PC-3 (cell line): ENCODE measurements at regions not wholly inside any gene's neighbourhood (a gene's known extent, or its start where the extent isn't known, plus 50 kb on each side); places are given as distances from the start of the nearest gene placed in this dataset.

Source experiments
- ATAC-seq: fragments of 200-7000 bp; cut with Tn5 transposase; 2 replicates; pipeline ENCODE4 v1.9.1; 2020; ENCODE audit warnings: mild to moderate bottlenecking, moderate library complexity
- BruUV-seq: library from RNA; stranded (reverse); fragments of 400-500 nt; replicated peaks from 2 replicates; lab custom pipeline; 2021; lab: Mats Ljungman, UMichigan
- CTCF ChIA-PET: fragments of 300-600 bp; sonication (Branson Sonifier 250); formaldehyde crosslinking; loops from one replicate; lab custom pipeline; 2022; ENCODE audit warnings: antibody characterized with exemption; lab: Charles Lee
- POLR2A ChIA-PET: fragments of 300-600 bp; sonication (Branson Sonifier 250); formaldehyde crosslinking; loops from one replicate; lab custom pipeline; 2022; ENCODE audit warnings: antibody characterized with exemption; ENCODE audit not compliant: unreplicated experiment; lab: Charles Lee
- DNase-seq: peaks from one replicate; pipeline ENCODE4 v3.0.0-alpha.2; 2015
- H2AFZ ChIP-seq: fragments of 300-600 bp; sonication (generic); 2 replicates; pipeline ENCODE4 v1.6.0; 2016; ENCODE audit warnings: antibody characterized with exemption, low read length
- H3F3A ChIP-seq: fragments of 300-600 bp; sonication (generic); one replicate; pipeline ENCODE4 v1.6.0; 2017; ENCODE audit warnings: antibody characterized with exemption, low read length, control low read depth, mild to moderate bottlenecking; ENCODE audit not compliant: unreplicated experiment
- H3K27ac ChIP-seq: fragments of 300-600 bp; sonication (generic); 2 replicates; pipeline ENCODE4 v1.5.1; 2016; ENCODE audit warnings: mild to moderate bottlenecking, low read length
- H3K27me3 ChIP-seq: fragments of 300-600 bp; sonication (generic); 2 replicates; pipeline ENCODE4 v1.6.1; 2016; ENCODE audit warnings: low read length, mixed read lengths
- H3K36me3 ChIP-seq: fragments of 300-600 bp; sonication (generic); 2 replicates; pipeline ENCODE4 v1.6.1; 2016; ENCODE audit warnings: low read depth, mixed run types, low read length, mixed read lengths
- H3K4me1 ChIP-seq: fragments of 300-600 bp; sonication (generic); 2 replicates; pipeline ENCODE4 v1.5.1; 2016; ENCODE audit warnings: low read length; ENCODE audit not compliant: insufficient read depth
- H3K4me2 ChIP-seq: fragments of 300-600 bp; sonication (generic); 2 replicates; pipeline ENCODE4 v1.6.0; 2016; ENCODE audit warnings: low read length
- H3K4me3 ChIP-seq: fragments of 300-600 bp; sonication (generic); 2 replicates; pipeline ENCODE4 v1.5.1; 2016; ENCODE audit warnings: mild to moderate bottlenecking, low read length, mixed read lengths
- H3K79me2 ChIP-seq: fragments of 300-600 bp; sonication (generic); 2 replicates; pipeline ENCODE4 v1.6.1; 2017; ENCODE audit warnings: low read length, mixed read lengths
- H3K9ac ChIP-seq: fragments of 300-600 bp; sonication (generic); 2 replicates; pipeline ENCODE4 v1.6.0; 2016; ENCODE audit warnings: mild to moderate bottlenecking, low read length
- H3K9me2 ChIP-seq: fragments of 300-600 bp; sonication (generic); replicated peaks from 2 replicates; pipeline ENCODE4 v1.6.1; 2016; ENCODE audit warnings: mixed run types, low read length, mixed read lengths
- H3K9me3 ChIP-seq: fragments of 300-600 bp; sonication (generic); 2 replicates; pipeline ENCODE4 v1.6.1; 2016; ENCODE audit warnings: low read length, mixed read lengths
- H4K20me1 ChIP-seq: fragments of 300-600 bp; sonication (generic); 2 replicates; pipeline ENCODE4 v1.6.1; 2016; ENCODE audit warnings: low read length, mixed read lengths
- CTCF ChIP-seq: fragments of 300-600 bp; sonication (generic); conservative IDR thresholded peaks from 2 replicates; pipeline ENCODE4 v1.5.1; 2017; ENCODE audit warnings: antibody characterized with exemption, low read depth, mild to moderate bottlenecking, low read length
- EZH2 ChIP-seq: fragments of 300-600 bp; sonication (generic); IDR thresholded peaks from one replicate; pipeline ENCODE4 v1.6.1; 2017; ENCODE audit warnings: antibody characterized with exemption, mild to moderate bottlenecking, low read length; ENCODE audit not compliant: unreplicated experiment
- EZH2phosphoT487 ChIP-seq: fragments of 300-600 bp; sonication (generic); IDR thresholded peaks from 2 replicates; pipeline ENCODE4 v1.6.1; 2018; ENCODE audit warnings: mild to moderate bottlenecking, antibody characterized with exemption, low read length, borderline replicate concordance
- intact Hi-C: fragments of 100-400 bp; cut with micrococcal nuclease; formaldehyde crosslinking; loops from 2 replicates; pipeline ENCODE4 v1.9.0; 2023

- Histone ChIP-seq H3K4me3 (no peak overlapping the region), H3K9ac (no peak overlapping the region), H3F3A (no peaks in the 10 kb centered on the region), H3K36me3 (no peaks in the 10 kb centered on the region), H3K4me1 (peaks cover 57% of the 10 kb centered on the region), H3K27ac (no peak overlapping the region), H4K20me1 (no peaks in the 10 kb centered on the region), H3K9me3 (no peaks in the 10 kb centered on the region), H3K79me2 (no peaks in the 10 kb centered on the region), H2AFZ (no peak overlapping the region), H3K27me3 (no peaks in the 10 kb centered on the region), H3K4me2 (no peak overlapping the region; the same call in 1 of the 2 replicates), H3K9me2 (no peaks in the 10 kb centered on the region)
- ATAC-seq (no peak), DNase-seq (no peak)
- POLR2A ChIA-PET = no interaction called here
- no TSS peak for BruUV-seq
- intact Hi-C loops = loop anchor here (2.0 kb wide), 1 partner anchor 18 kb away; no protein-coding TSS in a partner anchor
- TF ChIP-seq EZH2phosphoT487 (no peak), CTCF (no peak), EZH2 (no peak)
- CTCF ChIA-PET = no interaction called here
Measured at GRCh38 chr3:193868590-193868989, 267.4 kb upstream of the HES1 start.

GRCh38 chr3:193869221-193870201 is 266.4 kb upstream of the HES1 start:
- DNase-seq = peak; percentile 97
- Histone ChIP-seq H3K27ac (peak overlapping the region; percentile 73), H2AFZ (peak overlapping the region; percentile 56), H3K9ac (peak overlapping the region; percentile 52), H3K4me2 (peak overlapping the region; percentile 82), H3K79me2 (no peaks in the 10 kb centered on the region), H3K4me1 (peaks cover 57% of the 10 kb centered on the region), H3K4me3 (peak overlapping the region; percentile 20; the same call in 1 of the 2 replicates), H3K9me2 (no peaks in the 10 kb centered on the region), H3K27me3 (no peaks in the 10 kb centered on the region), H3K36me3 (no peaks in the 10 kb centered on the region), H3K9me3 (no peaks in the 10 kb centered on the region), H3F3A (no peaks in the 10 kb centered on the region), H4K20me1 (no peaks in the 10 kb centered on the region)
- BruUV-seq = TSS peak; percentile 30
- TF ChIP-seq EZH2 (no peak), EZH2phosphoT487 (no peak), CTCF (no peak)
- intact Hi-C loops = loop anchor here (2.0 to 5.0 kb wide), 2 partner anchors 19 to 453 kb away; no protein-coding TSS in a partner anchor
- peak; percentile 77 for ATAC-seq
- ChIA-PET POLR2A (no interaction called here), CTCF (no interaction called here)
